Inflammatory macrophage treated with lipopolysaccharide for 1 hour (primary cell): ENCODE measurements at regions not wholly inside any gene's neighbourhood (a gene's known extent, or its start where the extent isn't known, plus 50 kb on each side); places are given as distances from the start of the nearest gene placed in this dataset.
"Not testable (repeated sequence)": the region's sequence is repeated elsewhere in the genome, so short reads cannot be mapped to it uniquely, and the experiment has no call there.

Experiments
- DNase-seq, 2 donors: peaks; one replicate each; pipeline ENCODE4 v3.0.0-alpha.2; 2020 to 2022

DNA sequence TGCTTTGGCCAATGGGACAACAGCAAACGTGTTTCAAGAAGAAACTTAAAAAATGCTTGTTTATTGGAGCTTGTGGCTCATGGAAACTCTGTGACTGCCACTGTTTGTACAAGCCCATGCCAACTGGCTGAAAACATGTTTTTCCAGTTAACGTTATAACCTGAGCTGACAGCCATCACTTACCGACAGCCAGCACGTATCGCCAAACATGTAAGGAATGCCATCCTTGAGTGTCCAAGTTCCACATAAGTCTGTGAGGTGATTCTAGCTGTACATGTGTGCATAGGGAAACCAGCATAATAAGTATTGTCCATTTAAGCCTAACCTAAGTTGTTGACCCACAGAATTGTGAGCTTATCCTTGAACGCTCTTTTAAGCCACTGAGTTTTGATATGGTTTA is 596.9 kb downstream of the TRHDE start:
- DNase-seq, result no peak

DNA sequence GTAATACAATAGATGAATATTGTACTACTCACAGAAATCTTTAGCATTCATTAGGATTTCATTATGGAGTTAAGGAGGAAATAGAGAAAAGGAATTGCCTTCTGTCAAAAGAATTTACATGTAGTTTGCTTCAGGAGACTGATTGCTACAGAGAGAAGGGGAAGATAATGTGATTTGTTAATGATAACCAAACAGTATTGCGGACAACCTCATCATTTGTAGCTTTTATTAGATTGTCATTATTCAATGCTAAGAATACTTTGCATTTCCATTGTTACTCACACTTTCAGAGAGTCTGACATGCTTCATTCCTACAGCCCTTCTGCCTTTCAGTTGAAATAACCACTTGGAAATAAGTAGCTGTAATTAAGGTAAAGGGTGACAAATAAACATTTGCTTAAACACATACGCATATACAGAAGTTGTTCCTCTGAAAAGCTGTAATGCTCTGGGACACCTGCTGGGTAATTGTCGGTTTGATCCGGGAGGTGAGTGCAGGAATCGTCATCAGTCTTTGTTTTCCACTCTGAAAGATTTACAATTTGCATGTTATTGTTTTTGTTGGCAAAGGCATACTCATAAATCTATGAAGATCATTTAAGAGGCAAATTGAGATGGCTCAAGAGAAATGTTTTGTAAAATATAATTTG is 600.2 kb downstream of the TRHDE start:
- no peak for DNase-seq

DNA sequence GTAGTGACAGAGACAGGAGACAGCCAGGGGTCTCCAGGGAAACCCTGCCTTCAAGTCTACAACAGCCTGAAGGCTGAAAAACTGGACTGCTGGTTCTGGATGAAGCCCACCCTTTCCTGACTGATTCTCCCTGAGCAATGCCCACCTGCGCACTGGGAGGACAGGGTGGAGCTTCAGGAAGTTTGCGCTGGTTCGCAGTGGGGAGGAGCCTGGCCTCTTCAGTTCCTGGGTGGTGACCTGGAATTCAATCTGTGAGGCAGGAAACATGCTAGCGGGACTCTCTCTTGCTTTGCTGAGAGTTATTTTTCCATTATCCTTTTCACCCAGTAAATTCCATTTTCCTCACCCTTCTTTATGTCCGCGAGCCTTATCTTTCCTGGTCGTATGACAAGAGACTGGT is 600.8 kb downstream of the TRHDE start:
- no peak for DNase-seq

- no peak for DNase-seq
These were observed 603.9 kb downstream of the TRHDE start for GRCh38 chr12:72876092-72876491.

GRCh38 chr12:72888693-72889092 is 616.5 kb downstream of the TRHDE start:
- DNase-seq, result no peak

- DNase-seq, result no peak
These were observed 617.6 kb downstream of the TRHDE start for GRCh38 chr12:72889791-72890190.

- no peak for DNase-seq
These were observed 629.5 kb downstream of the TRHDE start for GRCh38 chr12:72901685-72902084.

- no peak for DNase-seq
These were observed 653.5 kb downstream of the TRHDE start for GRCh38 chr12:72925716-72926115.

GRCh38 chr12:72931838-72932237 is 659.7 kb downstream of the TRHDE start:
- not testable (repeated sequence) for DNase-seq

- DNase-seq, result no peak
These were observed 665.3 kb downstream of the TRHDE start for GRCh38 chr12:72937486-72937885.

GRCh38 chr12:72957454-72957853 is 685.3 kb downstream of the TRHDE start:
- no peak for DNase-seq

DNA sequence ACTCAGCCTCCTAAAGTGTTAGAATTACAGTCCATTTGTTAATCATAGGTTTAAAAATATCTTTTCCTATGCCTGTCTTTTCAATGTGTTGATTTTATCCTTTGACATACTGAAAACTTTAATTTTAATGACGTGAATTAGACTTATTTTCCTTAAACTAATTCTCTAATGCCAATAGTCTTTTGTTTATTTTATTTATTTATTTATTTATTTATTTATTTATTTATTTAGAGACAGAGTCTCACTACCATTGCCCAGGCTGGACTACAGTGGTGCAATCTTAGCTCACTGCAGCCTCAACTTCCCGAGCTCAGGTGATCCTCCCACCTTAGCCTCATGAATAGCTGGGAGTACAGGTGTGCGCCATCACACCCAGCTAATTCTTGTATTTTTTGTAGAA is 694.5 kb downstream of the TRHDE start:
- no peak for DNase-seq

DNA sequence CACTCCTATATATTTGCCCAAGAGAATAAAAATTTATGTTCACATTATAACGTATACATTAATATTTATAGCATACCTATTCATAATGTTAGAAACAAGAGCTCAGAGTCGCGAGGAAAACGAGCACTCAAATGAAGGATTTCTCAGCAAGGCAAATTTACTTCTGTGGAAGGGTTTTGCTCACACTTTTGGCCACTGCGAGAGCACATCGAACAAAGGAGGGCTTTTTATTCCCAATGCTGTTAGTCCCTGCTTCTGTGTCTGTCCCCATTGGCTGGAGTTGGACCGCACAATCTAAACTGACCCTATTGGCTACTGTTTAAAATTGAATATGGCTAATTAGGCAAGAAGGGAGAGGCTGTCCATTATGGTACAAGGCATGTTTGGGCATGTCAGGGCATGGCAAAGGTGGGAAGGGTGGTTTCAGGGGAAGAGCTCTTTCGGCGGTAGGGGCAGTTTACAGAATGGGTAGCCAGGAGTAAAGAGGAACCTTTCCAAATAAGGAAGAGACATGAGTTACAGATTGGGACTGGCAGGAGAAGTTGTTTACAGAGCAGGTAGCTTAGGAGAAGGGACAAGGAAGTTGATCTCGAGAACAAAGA is 702.9 kb downstream of the TRHDE start:
- DNase-seq, result no peak

GRCh38 chr12:72978999-72979398 is 706.8 kb downstream of the TRHDE start:
- no peak for DNase-seq

GRCh38 chr12:72982356-72982755 is 710.2 kb downstream of the TRHDE start:
- DNase-seq, result no peak

- no peak for DNase-seq
These were observed 714.8 kb downstream of the TRHDE start for GRCh38 chr12:72986963-72987362.

GRCh38 chr12:72989458-72989947 is 717.3 kb downstream of the TRHDE start:
- DNase-seq, result no peak

DNA sequence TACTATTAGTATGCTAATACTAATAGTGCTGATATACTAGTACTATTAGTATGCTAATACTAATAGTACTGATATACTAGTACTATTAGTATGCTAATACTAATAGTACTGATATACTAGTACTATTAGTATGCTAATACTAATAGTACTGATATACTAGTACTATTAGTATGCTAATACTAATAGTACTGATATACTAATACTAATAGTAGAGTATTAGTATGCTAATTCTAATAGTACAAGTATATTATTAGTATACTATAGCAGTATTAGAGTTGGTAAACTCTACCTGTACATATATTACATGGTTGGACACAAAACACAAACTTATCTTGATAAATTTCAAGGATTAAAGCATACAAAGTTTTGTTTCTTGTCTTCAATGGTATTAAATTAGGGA is 722.9 kb downstream of the TRHDE start:
- DNase-seq, result not testable (repeated sequence)

- no peak for DNase-seq
These were observed 723.4 kb downstream of the TRHDE start for GRCh38 chr12:72995616-72996015.

- DNase-seq, result not testable (repeated sequence)
These were observed 729.6 kb downstream of the TRHDE start for GRCh38 chr12:73001806-73002205.

GRCh38 chr12:73002504-73002903 is 730.3 kb downstream of the TRHDE start:
- not testable (repeated sequence) for DNase-seq

GRCh38 chr12:73009138-73009834 is 737.1 kb downstream of the TRHDE start:
- not testable (repeated sequence) for DNase-seq

DNA sequence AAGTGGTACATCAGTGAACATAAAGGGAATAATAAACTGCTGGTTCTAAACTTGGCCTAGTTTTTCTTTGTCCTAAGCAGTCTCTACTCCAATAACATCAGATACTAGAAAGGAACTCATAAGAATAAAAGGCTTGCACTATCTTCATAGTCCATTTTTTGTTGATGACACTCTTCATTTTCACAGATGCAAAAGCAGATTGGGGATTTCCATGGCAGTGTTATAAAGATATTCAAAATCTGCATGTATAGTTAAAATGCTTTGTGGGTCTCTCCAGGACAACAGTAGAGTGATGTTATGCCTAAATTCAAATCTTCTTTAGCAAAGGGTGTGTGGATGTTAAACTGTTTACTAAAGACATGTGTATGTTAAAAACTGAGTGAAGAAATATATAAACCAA is 745.8 kb downstream of the TRHDE start:
- no peak for DNase-seq

DNA sequence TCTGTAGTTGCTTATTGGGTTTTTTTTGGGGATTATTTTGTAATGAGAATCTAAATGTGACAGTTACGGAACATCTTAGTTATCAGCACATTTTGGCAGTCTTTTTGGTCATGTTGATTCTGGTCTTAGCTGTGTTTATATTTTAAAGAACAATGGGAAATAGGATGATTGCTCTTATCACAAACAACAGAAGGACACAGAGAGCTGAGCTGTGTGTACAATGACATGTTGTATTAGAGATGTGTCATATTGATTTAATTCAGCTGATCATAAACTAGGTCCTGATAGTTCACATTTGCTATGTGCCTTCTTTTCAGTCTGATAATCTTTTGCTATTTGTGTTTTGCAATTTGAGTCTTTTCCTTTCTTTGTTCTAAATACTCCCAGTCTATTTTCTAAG is 781.7 kb downstream of the TRHDE start:
- DNase-seq, result no peak
